Stimulated activated CD4-positive, alpha-beta T cell treated with anti-CD3 and anti-CD28 coated beads, Interleukin-1b, Interleukin-23, amount 100 ng/mL, for 48 hours (primary cell): ENCODE measurements at regions not wholly inside any gene's neighbourhood (a gene's known extent, or its start where the extent isn't known, plus 50 kb on each side); places are given as distances from the start of the nearest gene placed in this dataset.
"Not testable (repeated sequence)": the region's sequence is repeated elsewhere in the genome, so short reads cannot be mapped to it uniquely, and the experiment has no call there.

ENCODE experiments used
- DNase-seq: peaks from one replicate; pipeline ENCODE4 v3.0.0-alpha.2; 2020

DNA sequence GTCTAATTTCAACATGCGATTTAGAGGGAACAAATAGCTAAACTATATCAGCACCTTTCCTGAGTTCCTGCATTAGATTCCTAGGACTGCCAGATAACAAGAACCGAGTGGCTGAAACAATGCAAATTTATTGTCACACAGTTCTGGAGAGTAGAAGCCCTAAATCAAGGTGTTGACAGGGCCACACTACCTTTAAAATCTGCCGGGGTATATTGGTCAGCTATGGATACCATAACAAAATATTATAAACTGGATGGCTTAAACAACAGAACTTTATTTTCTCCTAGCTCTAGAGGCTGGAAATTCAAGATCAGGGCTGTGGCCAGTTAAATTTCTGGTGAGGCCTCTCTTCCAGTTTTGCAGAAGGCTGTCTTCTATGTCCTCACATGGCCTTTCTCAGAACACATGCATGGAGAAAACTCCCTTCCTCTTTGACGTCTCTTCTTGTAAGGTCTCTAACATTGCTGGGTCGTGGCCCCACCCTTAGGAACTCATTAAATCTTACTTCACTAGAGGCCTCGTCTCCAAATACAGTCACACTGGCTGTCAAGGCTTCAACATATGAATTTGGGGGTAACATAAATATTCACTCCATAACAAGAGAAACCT is 144.3 kb downstream of the FCRL5 start:
- no peak for DNase-seq

DNA sequence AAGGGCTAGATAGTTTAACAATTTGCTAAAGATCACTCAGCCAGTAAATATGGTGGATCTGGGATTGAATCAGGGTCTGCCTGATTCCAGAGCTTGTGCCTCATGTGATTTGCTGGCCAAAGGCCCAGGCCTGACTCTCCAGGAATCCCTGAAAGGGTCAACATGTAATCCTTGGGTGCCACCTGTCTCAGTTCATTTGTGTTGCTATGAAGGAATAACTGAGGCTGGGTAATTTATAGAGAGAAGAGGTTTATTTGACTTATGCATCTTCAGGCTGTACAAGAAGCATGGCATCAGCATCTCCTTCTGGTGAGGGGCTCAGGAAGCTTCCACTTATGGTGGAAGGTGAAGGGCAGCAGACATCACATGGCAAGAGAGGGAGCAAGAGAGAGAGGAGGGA is 144.9 kb downstream of the FCRL5 start:
- DNase-seq: no peak

DNA sequence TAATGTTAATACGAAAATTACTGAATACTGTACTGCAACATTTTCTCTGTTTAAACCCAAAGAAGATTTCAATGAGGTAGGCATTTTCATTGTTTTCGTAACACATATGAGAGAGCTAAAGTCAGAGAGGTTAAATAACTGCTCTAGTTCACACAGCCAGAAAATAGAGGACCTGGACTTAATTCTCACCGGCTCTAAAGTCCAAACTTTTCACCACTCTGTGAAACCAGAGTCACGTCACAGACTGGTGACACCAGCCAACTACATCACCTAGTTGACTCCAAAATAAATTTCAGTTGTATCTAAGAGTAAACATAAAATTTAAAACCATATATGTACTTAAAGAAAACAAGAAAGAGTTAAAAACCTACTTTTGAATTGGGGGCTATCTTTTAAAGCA is 146.7 kb downstream of the FCRL5 start:
- no peak for DNase-seq

DNA sequence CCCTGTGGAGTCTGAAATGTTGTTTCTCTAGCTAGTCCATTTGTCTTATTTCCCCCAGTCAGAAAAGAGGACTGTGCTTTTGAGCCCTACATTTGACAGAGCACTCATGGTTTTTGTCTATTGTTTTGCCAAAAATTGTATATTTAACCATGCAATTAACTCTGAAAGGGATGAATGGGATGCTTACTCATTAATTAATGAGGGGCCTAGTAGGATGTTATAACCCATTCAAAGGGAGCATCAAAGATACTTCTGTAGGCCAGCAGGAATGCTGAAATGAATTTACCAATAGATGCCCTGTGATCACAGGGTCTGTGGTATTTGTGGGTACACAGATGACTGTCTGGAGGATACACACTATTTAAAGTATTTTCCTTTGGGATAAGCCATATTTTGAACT is 147.7 kb downstream of the FCRL5 start:
- DNase-seq: no peak

DNA sequence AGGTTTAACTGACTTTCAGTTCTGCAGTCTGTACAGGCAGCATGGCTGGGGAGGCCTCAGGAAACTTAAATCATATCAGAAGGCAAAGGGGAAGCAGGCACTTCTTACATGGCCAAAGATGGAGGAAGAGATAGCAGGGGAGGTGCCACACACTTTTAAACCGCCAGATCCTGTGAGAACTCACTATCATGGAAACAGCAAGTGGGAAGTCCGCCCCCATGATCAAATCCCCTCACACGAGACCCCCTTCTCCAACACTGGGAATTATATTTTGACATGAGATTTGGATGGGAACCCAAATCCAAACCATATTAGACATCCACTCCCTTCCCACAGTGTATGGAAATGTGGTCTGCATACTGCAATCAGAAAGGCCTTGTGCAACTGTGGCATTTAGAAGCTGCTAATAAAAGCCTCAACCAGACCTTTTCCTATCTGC is 148.2 kb downstream of the FCRL5 start:
- DNase-seq: no peak

DNA sequence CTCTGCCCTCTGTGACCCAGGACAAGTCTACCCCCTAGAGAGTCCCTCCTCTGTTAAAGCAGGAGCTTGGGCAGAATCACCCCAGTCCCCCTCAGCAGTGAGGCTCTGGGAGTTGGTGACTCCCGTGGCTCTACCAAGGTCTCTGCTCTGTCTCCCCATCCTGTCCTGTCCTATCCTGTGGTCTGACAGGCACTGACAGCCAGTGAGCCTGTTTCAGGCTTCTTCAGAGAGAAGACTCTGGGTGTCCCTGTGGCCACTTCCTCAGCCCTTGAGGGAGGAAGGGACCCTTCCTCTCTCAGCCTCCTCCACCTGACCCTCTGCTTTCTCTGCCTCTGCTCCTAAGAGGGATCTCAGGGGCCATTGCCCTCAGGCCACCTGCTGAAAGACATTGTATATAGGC is 148.7 kb downstream of the FCRL5 start:
- DNase-seq: no peak

DNA sequence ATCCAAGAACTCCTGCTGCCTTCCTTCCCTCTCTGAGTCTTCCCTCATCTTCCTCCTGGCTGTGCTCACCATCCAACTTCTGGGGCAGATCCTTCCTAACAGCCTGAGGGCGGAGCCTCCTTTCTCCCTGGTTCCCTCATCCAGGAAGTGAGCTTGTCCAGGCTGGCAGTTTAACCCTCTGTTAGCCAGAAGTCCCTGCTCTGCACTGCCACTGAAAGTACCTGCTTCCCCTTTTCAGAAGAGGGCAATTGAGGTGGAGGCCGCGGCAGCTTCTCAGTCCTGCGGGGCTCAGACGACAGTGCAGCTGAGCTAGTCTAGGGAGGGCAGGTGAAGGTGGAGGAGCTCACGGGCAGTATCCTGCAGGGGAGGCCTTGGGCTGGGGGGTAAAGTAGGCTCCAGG is 149.1 kb downstream of the FCRL5 start:
- DNase-seq: no peak

DNA sequence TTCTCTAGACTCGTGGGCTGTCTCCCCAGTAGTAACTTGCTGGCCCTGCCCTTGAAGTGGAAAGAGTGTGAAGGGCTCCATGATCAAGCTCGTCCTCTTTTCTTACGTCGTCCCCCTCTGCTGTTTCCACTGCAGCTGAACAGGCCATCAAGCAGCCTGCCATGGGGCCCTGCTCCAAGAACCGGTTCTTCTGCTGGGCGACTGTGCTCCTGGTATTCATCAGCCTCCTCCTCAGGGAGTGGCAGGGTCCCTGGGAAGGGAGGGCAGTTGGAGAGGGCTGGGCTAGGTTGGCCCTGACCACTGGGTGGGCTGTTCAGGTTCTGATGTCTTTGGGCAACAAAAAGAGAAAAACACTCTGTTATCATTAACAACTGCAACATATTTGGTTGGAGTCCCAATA is 151.5 kb downstream of the FCRL5 start:
- DNase-seq: no peak

DNA sequence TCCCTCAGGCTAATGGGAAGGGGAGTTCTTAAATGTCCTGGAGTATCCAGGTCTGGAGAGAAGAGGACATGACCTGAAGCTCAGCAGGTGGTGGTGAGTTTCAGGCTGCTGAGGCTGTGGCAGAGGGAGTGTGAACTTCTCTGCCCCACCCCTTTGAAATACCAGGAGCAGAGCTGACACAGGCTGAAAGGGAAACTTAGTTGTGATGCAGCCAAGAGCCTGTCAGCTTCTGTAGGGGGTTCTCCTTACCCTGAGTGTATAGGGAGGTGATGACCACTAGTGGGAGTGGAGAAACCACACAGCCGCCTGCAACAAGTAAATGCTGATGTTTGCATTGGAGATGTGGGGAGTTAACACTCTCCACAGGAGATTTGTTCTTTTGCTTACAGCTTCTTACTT is 152.3 kb downstream of the FCRL5 start:
- no peak for DNase-seq

DNA sequence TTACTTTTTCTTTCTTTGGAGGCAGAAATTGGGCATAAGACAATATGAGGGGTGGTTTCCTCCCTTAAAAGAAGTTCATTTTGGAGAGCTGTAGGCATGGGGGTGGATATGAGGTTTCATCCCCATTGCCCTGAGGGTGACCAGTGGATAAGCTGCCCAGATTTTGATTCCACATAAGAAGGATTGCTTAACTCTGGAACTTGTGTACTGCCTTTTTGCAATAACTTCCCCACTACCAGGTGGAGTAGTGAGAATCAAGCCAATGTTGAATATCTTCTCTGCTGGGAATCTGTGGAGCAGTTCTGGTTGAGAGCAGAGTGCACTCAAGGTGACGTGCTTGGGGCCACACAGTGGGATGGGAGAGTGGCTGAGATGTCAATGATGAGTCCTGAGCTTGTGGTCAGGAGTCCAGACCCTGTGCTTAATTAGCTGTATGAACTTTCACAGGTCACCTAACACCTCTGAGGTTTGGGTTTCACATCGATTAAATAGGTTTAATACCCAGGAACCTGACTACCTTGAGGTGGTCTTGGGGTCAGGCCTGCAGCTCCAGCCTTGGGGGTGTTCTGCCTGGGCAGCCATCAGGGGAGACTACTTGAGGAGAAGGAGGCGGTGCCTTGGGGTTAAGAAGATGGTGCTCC is 152.9 kb downstream of the FCRL5 start:
- no peak for DNase-seq

DNA sequence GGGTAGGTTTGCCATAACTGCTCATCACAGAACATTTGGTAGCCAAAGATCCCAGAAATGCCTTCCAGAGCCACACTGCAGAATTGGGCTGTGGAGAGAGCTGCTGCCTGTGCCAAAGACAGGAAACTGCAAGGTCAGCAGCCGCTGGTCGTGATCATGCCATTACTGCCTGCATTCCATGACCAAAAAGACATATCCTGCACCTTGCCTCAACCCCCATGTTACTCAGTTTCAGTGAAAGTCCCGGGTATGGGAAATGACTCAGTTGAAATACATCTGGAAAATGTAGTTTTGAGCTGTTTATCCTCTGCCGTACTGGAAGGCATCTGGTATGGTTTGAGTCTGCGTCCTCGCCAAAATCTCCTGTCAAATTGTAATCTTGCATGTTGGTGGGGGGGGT is 161.7 kb downstream of the FCRL5 start:
- no peak for DNase-seq

DNA sequence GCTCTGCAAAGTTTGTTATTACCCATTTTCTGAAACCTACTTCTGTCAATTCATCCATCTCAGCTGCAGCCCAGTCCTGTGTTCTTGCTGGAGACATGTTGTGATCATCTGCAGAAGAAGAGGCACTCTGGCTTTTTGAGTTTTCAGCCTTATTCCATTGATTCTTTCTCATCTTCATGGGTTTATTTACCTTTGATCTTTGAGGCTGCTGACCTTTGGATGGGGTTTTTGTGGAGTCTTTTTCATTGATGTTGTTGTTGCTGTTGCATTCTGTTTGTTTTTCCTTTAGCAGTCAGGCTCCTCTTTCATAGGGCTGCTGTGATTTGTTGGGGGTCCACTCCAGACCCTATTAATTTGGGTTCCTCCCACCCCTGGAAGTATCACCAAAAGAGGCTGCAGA is 164.3 kb downstream of the FCRL5 start:
- DNase-seq: no peak

DNA sequence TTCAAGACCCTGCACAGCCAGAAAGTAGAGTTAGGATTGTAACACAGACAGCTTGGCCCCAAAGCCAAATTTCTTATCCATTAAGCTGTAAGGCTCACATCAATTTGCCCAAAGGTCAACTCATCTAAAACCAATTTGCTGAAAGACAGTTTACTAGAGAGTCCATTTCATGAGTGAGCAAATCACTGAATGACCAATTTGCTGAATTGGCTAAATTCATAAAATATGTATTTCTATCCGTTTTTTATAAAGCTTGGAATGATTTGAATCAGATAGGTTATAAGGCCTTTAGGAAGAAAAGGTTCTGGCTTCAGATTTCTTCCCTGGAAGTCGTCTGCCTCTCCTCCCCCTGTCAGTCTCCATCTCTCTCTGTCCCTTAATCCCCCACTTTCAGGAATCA is 168.1 kb downstream of the FCRL5 start:
- DNase-seq: no peak

DNA sequence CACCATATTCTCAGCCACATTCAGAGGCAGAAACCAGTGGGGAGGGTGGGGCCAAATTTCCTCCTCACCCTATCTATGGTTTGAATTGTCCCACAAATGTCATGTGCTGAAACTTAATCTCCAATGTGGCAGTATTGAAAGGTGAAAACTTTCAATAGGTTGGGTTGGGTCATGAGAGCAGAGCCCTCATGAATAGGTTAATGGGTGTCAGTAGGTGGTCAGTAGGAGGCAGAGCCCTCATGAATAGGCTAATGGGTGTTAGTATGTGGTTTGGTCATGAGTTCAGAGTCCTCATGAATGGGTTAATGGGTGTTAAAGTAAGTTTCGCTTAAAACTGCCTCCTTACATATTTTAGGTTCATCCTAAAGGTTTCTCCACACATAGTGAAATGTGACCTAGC is 170.0 kb downstream of the FCRL5 start:
- DNase-seq: no peak

DNA sequence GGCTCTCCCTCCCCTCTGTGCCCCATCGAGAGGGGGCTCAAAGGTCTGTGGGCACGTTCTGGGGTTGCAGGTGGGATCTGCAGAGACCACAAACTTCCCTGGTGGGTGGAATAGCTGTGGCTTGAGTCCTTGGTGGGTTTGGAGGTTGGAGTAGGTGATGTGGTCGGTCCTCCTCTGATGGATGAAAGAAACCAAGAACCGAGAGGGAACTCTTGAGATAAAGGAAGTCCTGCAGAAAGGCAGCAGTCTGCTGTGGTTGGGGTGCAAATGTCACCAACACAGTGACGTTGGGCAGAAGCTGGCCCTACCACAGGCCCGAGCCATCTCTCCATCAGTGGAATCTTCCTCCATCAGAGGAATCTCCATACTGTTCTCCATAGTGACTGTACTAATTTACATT is 171.8 kb downstream of the FCRL5 start:
- no peak for DNase-seq

DNA sequence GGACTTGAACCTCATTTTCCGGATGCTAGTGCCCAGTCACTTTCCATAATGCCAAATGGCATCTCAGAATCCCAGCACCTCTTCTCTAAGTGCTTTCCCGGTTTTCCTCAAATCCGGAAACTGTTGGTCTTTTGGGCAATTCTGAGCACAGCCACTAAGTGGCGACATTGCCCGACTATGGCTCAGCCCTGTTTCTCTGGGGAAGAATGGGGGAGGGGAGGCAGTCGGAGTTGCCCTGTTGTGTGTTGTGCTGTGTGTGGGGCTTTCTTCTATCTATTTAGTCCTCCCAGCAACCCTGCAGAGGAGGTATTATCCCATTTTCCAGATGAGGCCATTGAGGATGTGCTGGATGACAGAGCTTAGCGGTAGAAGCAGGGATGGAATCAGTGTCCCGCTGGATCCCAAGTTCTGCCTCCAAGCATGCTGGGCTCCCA is 175.0 kb downstream of the FCRL5 start:
- peak; percentile 13 for DNase-seq

DNA sequence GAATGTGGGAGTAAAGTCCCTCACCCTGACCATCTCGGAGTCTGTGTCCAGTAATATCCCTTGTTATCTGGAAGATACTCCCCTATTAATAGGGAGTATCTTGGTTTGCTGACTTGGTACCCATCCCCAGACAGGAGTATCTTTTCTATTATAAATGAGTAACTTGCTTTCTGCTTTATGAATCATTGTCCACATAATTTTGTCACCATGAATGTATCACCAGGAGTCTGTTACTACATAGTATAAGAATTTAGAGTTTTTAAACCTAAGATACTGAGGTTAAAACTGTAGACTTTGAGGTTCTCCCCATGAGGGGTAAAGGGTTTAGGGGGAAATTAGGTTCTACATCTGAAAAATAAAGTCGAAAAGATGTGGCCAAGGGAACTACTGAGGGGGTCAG is 175.6 kb downstream of the FCRL5 start:
- DNase-seq: no peak

DNA sequence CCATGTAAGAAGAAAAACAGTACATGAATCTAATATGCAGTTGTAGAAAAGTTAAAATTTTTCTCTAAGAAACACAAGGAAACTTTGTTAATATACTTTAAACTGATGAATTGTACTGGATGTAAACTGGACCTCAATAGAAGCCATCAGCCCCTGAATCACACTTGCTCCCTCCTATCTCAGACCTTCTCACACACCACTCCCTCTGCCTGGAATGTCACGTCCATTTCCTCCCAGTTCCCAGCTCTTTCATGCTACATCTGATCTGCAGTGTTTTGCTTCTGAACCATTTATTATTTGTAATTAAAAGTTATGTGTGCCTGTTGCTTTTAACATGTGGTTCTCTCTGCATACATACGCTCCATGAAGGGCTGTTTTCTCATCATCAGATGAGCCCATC is 180.0 kb downstream of the FCRL5 start:
- DNase-seq: not testable (repeated sequence)

DNA sequence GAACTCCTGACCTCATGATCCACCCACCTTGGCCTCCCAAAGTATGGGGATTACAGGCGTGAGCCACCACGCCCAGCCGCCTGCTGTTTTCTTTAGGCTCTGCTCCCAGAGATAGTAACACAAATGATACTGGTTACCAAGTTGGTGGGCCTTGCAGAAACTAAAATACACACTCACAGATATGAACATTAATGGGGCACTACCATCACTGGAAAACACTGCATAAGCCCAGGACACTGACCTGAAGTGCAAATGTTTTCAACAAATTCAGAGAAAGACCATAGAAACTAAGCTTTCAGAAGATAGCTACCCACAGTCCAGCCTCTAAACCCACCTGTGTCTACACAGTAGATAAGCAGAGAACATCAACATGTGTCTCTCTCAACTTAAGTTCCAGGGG is 180.5 kb downstream of the FCRL5 start:
- DNase-seq: no peak

DNA sequence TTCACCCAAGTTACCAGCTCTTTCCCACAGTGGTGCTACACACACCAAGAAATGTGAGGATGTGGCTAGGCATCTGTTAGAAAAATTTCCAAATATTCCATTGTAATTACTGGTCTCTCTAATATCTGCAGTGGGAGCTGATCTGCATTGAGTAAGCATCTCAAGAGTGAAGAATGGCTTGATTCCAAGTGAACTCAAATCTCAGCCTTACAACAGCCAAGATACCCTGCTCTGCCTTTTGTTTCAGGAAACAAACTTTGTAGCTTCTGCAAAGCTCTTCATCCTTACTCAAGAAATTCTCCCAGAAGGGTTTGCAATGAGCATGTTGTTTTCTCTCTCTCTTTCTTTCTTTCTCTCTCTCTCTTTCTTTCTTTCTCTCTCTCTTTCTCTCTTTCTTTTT is 181.1 kb downstream of the FCRL5 start:
- DNase-seq: no peak

DNA sequence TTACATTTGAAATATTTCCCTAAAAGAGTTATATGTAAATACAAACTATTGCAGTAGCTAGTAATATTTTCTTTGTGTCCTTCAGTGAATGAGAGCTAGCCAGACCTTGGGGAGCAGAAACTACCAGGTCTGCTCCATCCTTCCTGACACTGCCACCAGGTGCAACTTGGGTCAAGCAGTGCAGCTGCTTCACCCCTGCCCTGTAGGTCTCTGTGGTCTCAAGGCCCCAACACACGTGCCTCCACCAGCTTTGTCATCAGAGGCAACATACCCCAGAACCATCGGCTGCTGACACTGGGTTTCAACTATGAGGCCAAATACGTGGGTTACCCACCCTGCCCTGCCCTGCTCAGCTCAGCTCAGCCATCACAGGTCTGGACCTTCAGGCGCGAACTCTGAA is 181.6 kb downstream of the FCRL5 start:
- no peak for DNase-seq

DNA sequence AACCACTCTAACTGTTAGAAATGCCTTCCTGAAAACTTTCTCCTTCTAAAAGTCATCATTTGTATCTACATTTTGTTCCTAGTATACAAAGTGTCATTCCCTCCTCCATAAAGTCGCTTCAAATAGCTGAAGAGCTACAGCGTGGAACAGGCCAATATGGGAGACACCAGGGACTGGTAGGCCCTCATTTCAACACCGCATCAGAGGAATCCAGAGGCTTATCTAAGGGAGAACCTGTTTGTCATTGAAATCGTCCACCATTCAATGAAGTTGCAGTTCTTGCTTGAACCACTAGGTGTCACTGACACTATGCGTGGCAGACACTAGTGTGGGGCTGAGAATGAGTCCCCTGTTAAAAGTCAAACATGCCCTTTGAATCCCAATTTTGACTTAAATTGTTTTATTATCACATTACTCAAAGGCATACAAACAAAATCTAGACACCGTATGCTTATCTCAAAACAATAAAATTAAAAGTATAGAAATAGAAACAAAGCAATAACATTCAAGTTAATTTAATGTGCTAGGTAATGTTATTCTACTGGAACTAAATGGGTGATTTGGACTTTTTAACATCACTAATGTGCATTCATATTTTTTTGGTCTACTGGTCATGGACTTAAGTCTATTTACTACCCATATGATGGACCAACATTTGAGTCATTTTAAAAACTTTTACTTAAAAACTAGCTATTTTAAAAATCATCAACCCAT is 182.3 kb downstream of the FCRL5 start:
- DNase-seq: peak; percentile 24

DNA sequence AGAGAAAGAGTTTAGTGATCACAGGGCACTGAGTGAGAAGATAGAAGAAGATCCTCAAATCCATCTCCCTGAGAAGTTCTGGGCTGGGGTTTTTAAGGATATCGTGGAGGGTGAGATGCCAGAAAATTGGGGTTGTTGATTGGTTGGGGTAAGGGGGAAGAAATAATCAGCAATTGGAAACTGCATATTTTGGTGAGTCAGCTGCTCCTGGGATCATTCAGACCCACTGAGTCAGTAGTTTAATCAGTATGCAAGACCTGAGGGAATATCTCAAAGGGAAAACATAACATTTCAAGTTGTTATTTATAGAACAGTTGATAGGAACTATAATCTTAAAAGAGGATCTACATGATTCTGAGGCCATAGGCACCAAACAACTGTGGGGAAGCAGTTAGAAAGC is 183.4 kb downstream of the FCRL5 start:
- DNase-seq: not testable (repeated sequence)

DNA sequence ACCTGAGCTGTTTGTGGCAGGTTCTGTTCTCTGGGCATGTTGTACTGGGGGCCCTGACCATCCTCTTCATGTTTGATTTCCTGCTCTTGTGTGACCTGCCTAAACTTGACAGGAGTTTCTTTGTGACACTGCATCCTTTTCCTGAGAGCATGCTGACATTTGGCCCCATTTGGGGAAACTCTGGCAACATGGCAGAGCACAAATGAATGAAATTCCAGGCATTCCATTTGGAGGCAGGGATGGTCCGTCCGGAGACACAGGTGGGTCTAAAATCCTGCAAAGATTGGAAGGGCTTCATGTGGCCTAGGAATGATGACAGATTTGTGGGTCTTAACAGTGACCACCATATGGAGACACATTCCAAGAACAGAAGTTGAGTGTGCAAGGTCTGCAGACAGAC is 184.0 kb downstream of the FCRL5 start:
- DNase-seq: no peak

DNA sequence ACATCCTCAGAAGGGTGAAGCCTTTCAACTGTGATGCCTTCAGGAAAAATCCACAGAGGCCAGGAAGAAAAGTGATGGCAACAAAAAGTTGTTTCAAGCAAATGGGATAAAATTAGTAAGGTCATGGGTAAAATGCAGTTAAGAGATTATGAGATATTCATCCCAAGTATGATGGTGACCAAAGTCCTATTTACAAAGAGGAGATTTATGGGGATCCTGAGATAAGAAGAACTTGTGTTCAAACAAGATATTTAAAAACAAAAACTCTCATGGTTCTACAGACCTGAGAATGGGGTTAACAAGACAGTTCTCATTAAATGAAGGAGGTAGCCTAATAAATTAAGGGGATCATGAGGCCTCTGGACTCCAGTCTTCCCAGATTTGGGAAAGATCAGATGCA is 184.4 kb downstream of the FCRL5 start:
- DNase-seq: no peak
